Heart left ventricle (tissue), 16 donors: ENCODE measurements at regions not wholly inside any gene's neighbourhood (a gene's known extent, or its start where the extent isn't known, plus 50 kb on each side); places are given as distances from the start of the nearest gene placed in this dataset.

Experiments
- ATAC-seq, 4 donors: fragments of 200-7000 bp; cut with Tn5 transposase; one replicate each; pipeline ENCODE4 v1.9.1; 2020 to 2022; ENCODE audit warnings: moderate library complexity in 4 of 4, mild to moderate bottlenecking in 3 of 4, moderate number of reproducible peaks in 1 of 4
- DNase-seq, 5 donors: peaks; one replicate each; pipeline ENCODE4 v3.0.0-alpha.2; 2020
- H3K27ac ChIP-seq, 12 donors: fragments of 200-600 bp; sonication (generic) in 4 of 12; one replicate each; pipeline versions ENCODE4 v1.5.0 to v1.8.0; 2016 to 2022; ENCODE audit warnings: mild to moderate bottlenecking in 2 of 12
- H3K27me3 ChIP-seq, 9 donors: fragments of 200-600 bp; sonication (generic) in 2 of 9; one replicate each; pipeline versions ENCODE4 v1.5.1 to v1.8.0; 2016 to 2022; ENCODE audit warnings: mild to moderate bottlenecking in 3 of 9
- H3K36me3 ChIP-seq, 9 donors: fragments of 200-600 bp; sonication (generic) in 2 of 9; one replicate each; pipeline versions ENCODE4 v1.5.0 to v1.8.0; 2018 to 2022; ENCODE audit warnings: mild to moderate bottlenecking in 2 of 9
- H3K4me1 ChIP-seq, 12 donors: fragments of 200-600 bp; sonication (generic) in 4 of 12; one replicate each; pipeline versions ENCODE4 v1.5.0 to v1.8.0; 2016 to 2022; ENCODE audit warnings: mild to moderate bottlenecking in 3 of 12
- H3K4me3 ChIP-seq, 12 donors: fragments of 200-600 bp; sonication (generic) in 4 of 12; one replicate each; pipeline versions ENCODE4 v1.5.0 to v1.8.0; 2017 to 2022; ENCODE audit warnings: mild to moderate bottlenecking in 9 of 12, moderate library complexity in 4 of 12
- H3K9me3 ChIP-seq, 12 donors: fragments of 200-600 bp; sonication (generic) in 4 of 12; one replicate each; pipeline versions ENCODE4 v1.5.0 to v1.8.0; 2016 to 2022; ENCODE audit warnings: mild to moderate bottlenecking in 1 of 12
- POLR2A ChIP-seq, 2 donors: fragments of 450-650 bp; IDR thresholded peaks; one replicate each; pipeline ENCODE4 v1.6.1; 2017; ENCODE audit warnings: antibody characterized with exemption in 2 of 2, mild to moderate bottlenecking in 2 of 2, moderate library complexity in 2 of 2
- WGBS, 4 donors: extraction: QIAGEN DNeasy Blood & Tissue Kit in 2 of 4; methylation state at CpG; one replicate each; pipeline versions ENCODE4 v1.1.5 to v1.1.7; 2013 to 2018; 5-methylcytosine and 5-hydroxymethylcytosine counted together
- intact Hi-C, 10 donors: fragments of 100-400 bp; cut with DNase I; formaldehyde crosslinking; loops; one replicate each; pipeline versions ENCODE4 v1.11.1 to v1.14.2; 2022
- TF ChIP-seq, protein P1 (sequence below), 12 donors: fragments of 200-600 bp; sonication (generic) in 4 of 12; IDR thresholded peaks; one replicate each; pipeline versions ENCODE4 v1.5.0 to v1.8.0; 2018 to 2022; ENCODE audit warnings: antibody characterized with exemption in 12 of 12, mild to moderate bottlenecking in 5 of 12
- donor health status: ischemic (EF 13 %, LVEDD 7.1; RV severe dilation, severe dysfunction).
- donor health status: healthy with polysubstance abuse.
- donor health status: DM: no; HTN: yes; CAD: no.
- donor health status: DM: no; HTN: no; CAD: no.
- donor health status: ischemic (EF 25% LVEDD 6.9; RV normal size, moderate dysfunction).
- donor health status: ischemic (EF 25% LVEDD 5.7; RV mildly dilated, moderate dysfunction).
- donor health status: healthy.
- donor health status: DM: yes; HTN: yes; CAD: no.
- donor health status: ischemic (EF 35%, LVEDD 5.7; RV mildly dilated, moderate dysfunction).
- donor health status: nonischemic (EF 11% LVEDD 7.7; RV severe dilation, severe dysfunction).
- donor health status: DM: yes; HTN: yes; CAD: no.
- donor health status: PGD.
- donor health status: ischemic (EF 29% LVEDD 5.4; RV normal size, mild dysfunction).
- donor health status: nonischemic (EF 23%, LVEDD 6.1; RV moderate dilation, normal function).

- intact Hi-C loops = no loop called here
- Histone ChIP-seq H3K27ac (no peak overlapping the region), H3K4me3 (no peak overlapping the region), H3K9me3 (peaks cover 0 to 7% (median 0%) of the 10 kb centered on the region in 12 donors), H3K4me1 (peaks cover 0 to 9% (median 0%) of the 10 kb centered on the region in 12 donors), H3K36me3 (no peaks in the 10 kb centered on the region), H3K27me3 (no peaks in the 10 kb centered on the region)
- ATAC-seq = no peak
- WGBS, 4 donors = 33 to 39% (median 35%) methylated on average over 11 of the region's 11 CpGs
- DNase-seq = no peak
- no peak for TF ChIP-seq POLR2A (IDR thresholded peaks at IDR 0.05)
- TF ChIP-seq, protein P1, sequence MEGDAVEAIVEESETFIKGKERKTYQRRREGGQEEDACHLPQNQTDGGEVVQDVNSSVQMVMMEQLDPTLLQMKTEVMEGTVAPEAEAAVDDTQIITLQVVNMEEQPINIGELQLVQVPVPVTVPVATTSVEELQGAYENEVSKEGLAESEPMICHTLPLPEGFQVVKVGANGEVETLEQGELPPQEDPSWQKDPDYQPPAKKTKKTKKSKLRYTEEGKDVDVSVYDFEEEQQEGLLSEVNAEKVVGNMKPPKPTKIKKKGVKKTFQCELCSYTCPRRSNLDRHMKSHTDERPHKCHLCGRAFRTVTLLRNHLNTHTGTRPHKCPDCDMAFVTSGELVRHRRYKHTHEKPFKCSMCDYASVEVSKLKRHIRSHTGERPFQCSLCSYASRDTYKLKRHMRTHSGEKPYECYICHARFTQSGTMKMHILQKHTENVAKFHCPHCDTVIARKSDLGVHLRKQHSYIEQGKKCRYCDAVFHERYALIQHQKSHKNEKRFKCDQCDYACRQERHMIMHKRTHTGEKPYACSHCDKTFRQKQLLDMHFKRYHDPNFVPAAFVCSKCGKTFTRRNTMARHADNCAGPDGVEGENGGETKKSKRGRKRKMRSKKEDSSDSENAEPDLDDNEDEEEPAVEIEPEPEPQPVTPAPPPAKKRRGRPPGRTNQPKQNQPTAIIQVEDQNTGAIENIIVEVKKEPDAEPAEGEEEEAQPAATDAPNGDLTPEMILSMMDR (IDR thresholded peaks at IDR 0.05) = no peak
Measured at GRCh38 chr12:24396224-24396623, 446.8 kb upstream of the SOX5 start.

DNA sequence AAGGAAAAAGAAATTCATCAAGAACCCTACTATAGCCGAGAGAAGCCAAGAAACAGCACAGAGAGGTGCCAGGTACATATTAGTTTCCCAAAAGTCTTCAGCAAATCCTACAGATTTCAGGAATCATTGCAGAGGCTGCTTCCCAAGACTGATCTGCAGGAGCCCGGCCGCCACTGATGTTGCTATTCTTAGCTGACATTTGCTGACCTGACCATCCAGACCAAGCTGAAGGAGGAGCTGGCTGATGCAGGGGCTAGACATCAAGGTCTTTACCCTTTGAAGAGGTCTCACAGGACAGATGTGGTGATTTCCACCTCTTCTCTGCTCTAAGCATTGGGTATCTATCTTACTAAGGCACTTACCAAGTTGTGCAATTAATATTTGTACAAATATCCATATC is 444.8 kb upstream of the SOX5 start:
- intact Hi-C loops = no loop called here
- Histone ChIP-seq H3K9me3 (peaks cover 0 to 15% (median 4%) of the 10 kb centered on the region in 12 donors), H3K4me3 (no peak overlapping the region), H3K4me1 (peaks cover 0 to 9% (median 0%) of the 10 kb centered on the region in 12 donors), H3K27me3 (no peaks in the 10 kb centered on the region), H3K36me3 (no peaks in the 10 kb centered on the region), H3K27ac (no peak overlapping the region)
- DNase-seq = peak in 1 of 5 donors; percentile 35
- 37 to 52% (median 42%) methylated on average over 3 of the region's 3 CpGs for WGBS, 4 donors
- no peak for ATAC-seq
- TF ChIP-seq POLR2A (IDR thresholded peaks at IDR 0.05) = no peak
- TF ChIP-seq, protein P1 (IDR thresholded peaks at IDR 0.05) = no peak

GRCh38 chr12:24393071-24393470 is 443.6 kb upstream of the SOX5 start:
- Histone ChIP-seq H3K9me3 (peaks cover 0 to 15% (median 4%) of the 10 kb centered on the region in 12 donors), H3K4me3 (no peak overlapping the region), H3K27me3 (no peaks in the 10 kb centered on the region), H3K27ac (no peak overlapping the region), H3K36me3 (no peaks in the 10 kb centered on the region), H3K4me1 (peaks cover 0 to 9% (median 0%) of the 10 kb centered on the region in 12 donors)
- DNase-seq (no peak), ATAC-seq (no peak)
- TF ChIP-seq POLR2A (IDR thresholded peaks at IDR 0.05) = no peak
- intact Hi-C loops = no loop called here
- WGBS, 4 donors = 72 to 85% (median 79%) methylated on average over 2 of the region's 2 CpGs

DNA sequence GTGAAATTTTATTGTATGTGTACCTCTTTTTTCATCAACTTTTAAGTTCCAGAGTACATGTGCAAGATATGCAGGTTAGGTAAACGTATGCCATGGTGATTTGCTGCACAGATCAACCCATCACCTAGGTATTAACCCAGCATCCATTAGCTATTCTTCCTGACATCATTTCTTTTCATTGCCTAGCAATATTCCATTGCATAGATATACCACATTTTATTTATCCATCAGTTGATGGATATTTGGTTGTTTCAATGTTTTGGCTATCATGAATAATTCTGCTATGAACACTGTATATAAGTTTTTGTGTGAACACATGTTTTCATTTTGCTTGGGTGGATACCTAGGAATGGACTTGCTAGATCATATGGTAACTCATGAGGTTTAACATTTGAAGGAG is 439.9 kb upstream of the SOX5 start:
- Histone ChIP-seq H3K36me3 (no peaks in the 10 kb centered on the region), H3K9me3 (peaks cover 0 to 15% (median 4%) of the 10 kb centered on the region in 12 donors), H3K4me1 (no peaks in the 10 kb centered on the region), H3K4me3 (no peak overlapping the region), H3K27ac (no peak overlapping the region), H3K27me3 (no peaks in the 10 kb centered on the region)
- no peak for TF ChIP-seq POLR2A (IDR thresholded peaks at IDR 0.05)
- TF ChIP-seq, protein P1 (IDR thresholded peaks at IDR 0.05) = no peak
- intact Hi-C loops = no loop called here
- DNase-seq = no peak
- WGBS, 4 donors = 81 to 93% (median 89%) methylated on average over 1 of the region's 1 CpG
- no peak for ATAC-seq

DNA sequence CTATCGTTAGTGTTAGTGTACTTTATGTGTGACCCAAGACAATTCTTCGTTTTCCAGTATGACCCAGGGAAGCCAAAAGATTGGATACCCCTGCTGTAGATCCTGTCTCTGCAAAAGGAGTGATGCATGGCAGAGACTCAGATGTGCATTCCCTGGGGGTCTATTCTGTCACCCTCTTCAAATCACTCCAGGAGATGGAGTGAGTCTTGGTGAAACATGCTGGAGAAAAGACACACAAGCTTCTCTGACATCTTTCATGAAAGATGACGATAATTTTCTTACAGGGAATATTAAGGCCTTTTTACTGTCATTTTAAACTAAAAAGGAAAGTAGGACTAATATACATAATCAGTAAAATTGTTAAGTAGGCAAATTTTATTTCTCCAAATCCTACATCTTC is 437.9 kb upstream of the SOX5 start:
- DNase-seq (no peak), ATAC-seq (no peak)
- H3K4me1 ChIP-seq = no peaks in the 10 kb centered on the region
- H3K36me3 ChIP-seq = no peaks in the 10 kb centered on the region
- no peak overlapping the region for H3K4me3 ChIP-seq
- TF ChIP-seq, protein P1 (IDR thresholded peaks at IDR 0.05) = no peak
- no peak for TF ChIP-seq POLR2A (IDR thresholded peaks at IDR 0.05)
- H3K27me3 ChIP-seq = no peaks in the 10 kb centered on the region
- WGBS, 4 donors = 84 to 93% (median 90%) methylated on average over 3 of the region's 3 CpGs
- intact Hi-C loops = no loop called here
- peaks cover 0 to 15% (median 4%) of the 10 kb centered on the region in 12 donors for H3K9me3 ChIP-seq
- H3K27ac ChIP-seq = no peak overlapping the region
